Astrocyte (in vitro differentiated cells and primary cell): ENCODE measurements at regions not wholly inside any gene's neighbourhood (a gene's known extent, or its start where the extent isn't known, plus 50 kb on each side); places are given as distances from the start of the nearest gene placed in this dataset.

ENCODE experiments used
- EZH2 ChIP-seq: IDR thresholded peaks from 2 replicates; pipeline ENCODE4 v1.6.1; 2012; ENCODE audit warnings: mild to moderate bottlenecking, low read length, inconsistent platforms; ENCODE audit not compliant: insufficient read depth
- TF ChIP-seq, protein P1 (sequence below): IDR thresholded peaks from 2 replicates; pipeline ENCODE4 v1.5.1; 2011; ENCODE audit warnings: low read depth, mild to moderate bottlenecking, inconsistent platforms, low read length, moderate library complexity; ENCODE audit not compliant: insufficient read depth

DNA sequence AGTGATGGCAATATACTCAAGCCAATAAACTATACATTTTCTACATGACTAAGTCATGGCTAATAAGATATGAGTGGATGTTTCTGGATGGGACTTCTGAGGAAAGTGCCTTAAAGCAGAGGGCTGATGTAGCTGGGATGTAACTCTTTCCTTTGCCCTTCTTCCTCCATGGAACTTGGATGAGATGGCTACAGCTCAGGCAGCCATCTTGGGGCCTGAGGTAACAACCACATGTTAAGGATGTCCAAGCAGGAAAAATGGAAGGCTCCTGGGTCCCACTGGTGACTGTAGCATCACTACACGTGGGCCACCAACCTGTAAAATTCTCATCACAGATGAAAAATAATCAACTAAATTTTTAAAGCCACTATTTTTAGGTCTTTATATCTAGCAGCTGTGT is 54.4 kb upstream of the GRIP1 start:
- TF ChIP-seq, protein P1, sequence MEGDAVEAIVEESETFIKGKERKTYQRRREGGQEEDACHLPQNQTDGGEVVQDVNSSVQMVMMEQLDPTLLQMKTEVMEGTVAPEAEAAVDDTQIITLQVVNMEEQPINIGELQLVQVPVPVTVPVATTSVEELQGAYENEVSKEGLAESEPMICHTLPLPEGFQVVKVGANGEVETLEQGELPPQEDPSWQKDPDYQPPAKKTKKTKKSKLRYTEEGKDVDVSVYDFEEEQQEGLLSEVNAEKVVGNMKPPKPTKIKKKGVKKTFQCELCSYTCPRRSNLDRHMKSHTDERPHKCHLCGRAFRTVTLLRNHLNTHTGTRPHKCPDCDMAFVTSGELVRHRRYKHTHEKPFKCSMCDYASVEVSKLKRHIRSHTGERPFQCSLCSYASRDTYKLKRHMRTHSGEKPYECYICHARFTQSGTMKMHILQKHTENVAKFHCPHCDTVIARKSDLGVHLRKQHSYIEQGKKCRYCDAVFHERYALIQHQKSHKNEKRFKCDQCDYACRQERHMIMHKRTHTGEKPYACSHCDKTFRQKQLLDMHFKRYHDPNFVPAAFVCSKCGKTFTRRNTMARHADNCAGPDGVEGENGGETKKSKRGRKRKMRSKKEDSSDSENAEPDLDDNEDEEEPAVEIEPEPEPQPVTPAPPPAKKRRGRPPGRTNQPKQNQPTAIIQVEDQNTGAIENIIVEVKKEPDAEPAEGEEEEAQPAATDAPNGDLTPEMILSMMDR: no peak
- TF ChIP-seq EZH2: no peak
